GM23338 (cell line): ENCODE measurements at regions not wholly inside any gene's neighbourhood (a gene's known extent, or its start where the extent isn't known, plus 50 kb on each side); places are given as distances from the start of the nearest gene placed in this dataset.

ENCODE experiments used
- ATAC-seq: fragments of 200-7000 bp; cut with Tn5 transposase; 3 replicates; pipeline ENCODE4 v1.9.1; 2020
- DNase-seq: peaks from one replicate; pipeline ENCODE4 v3.0.0-alpha.2; 2015; ENCODE audit warnings: low spot score
- H2AFZ ChIP-seq: fragments of 200-600 bp; sonication (generic); 2 replicates; pipeline ENCODE4 v1.8.0; 2016; ENCODE audit warnings: antibody characterized with exemption, mild to moderate bottlenecking, moderate library complexity
- H3F3A ChIP-seq: fragments of 200-600 bp; sonication (generic); replicated peaks from 2 replicates; pipeline ENCODE4 v1.8.0; 2017; ENCODE audit warnings: antibody characterized with exemption, mixed run types, low read depth
- H3K27ac ChIP-seq: fragments of 200-600 bp; sonication (generic); 2 replicates; pipeline ENCODE4 v1.6.1; 2016; ENCODE audit warnings: low read depth
- H3K27me3 ChIP-seq: fragments of 200-600 bp; sonication (generic); 2 replicates; pipeline ENCODE4 v1.8.0; 2016; ENCODE audit warnings: mild to moderate bottlenecking, mixed run types, moderate library complexity; ENCODE audit not compliant: insufficient read depth
- H3K36me3 ChIP-seq: fragments of 200-600 bp; sonication (generic); 2 replicates; pipeline ENCODE4 v1.8.0; 2016; ENCODE audit warnings: mild to moderate bottlenecking; ENCODE audit not compliant: insufficient read depth
- H3K4me1 ChIP-seq: fragments of 200-600 bp; sonication (generic); 2 replicates; pipeline ENCODE4 v1.8.0; 2016; ENCODE audit warnings: mild to moderate bottlenecking, moderate library complexity; ENCODE audit not compliant: insufficient read depth
- H3K4me2 ChIP-seq: fragments of 200-600 bp; sonication (generic); 2 replicates; pipeline ENCODE4 v1.7.1; 2017; ENCODE audit warnings: mixed run types
- H3K4me3 ChIP-seq: fragments of 200-600 bp; sonication (generic); 2 replicates; pipeline ENCODE4 v1.6.1; 2016; ENCODE audit warnings: mixed run types
- H3K79me2 ChIP-seq: fragments of 200-600 bp; sonication (generic); replicated peaks from 2 replicates; pipeline ENCODE4 v1.8.0; 2017; ENCODE audit warnings: mild to moderate bottlenecking; ENCODE audit not compliant: insufficient read depth
- H3K9me2 ChIP-seq: fragments of 200-600 bp; sonication (generic); 2 replicates; pipeline ENCODE4 v1.8.0; 2017; ENCODE audit not compliant: insufficient read depth
- H4K20me1 ChIP-seq: fragments of 200-600 bp; sonication (generic); replicated peaks from 2 replicates; pipeline ENCODE4 v1.8.0; 2017; ENCODE audit warnings: mild to moderate bottlenecking; ENCODE audit not compliant: insufficient read depth
- H3K27ac Mint-ChIP-seq: 2 replicates; pipeline ENCODE4 v1.8.0; 2020; ENCODE audit warnings: inconsistent platforms, mild to moderate bottlenecking, moderate library complexity, mixed read lengths
- H3K27me3 Mint-ChIP-seq: 3 replicates; pipeline ENCODE4 v1.8.0; 2022; ENCODE audit warnings: low read depth, mild to moderate bottlenecking, moderate library complexity, mixed read lengths, inconsistent platforms; ENCODE audit not compliant: insufficient read depth, poor library complexity
- H3K36me3 Mint-ChIP-seq: 3 replicates; pipeline ENCODE4 v1.8.0; 2021; ENCODE audit warnings: low read depth, mild to moderate bottlenecking, inconsistent platforms, moderate library complexity, mixed read lengths
- H3K4me1 Mint-ChIP-seq: 3 replicates; pipeline ENCODE4 v1.8.0; 2020; ENCODE audit warnings: mild to moderate bottlenecking, inconsistent platforms, mixed read lengths
- H3K4me3 Mint-ChIP-seq: 3 replicates; pipeline ENCODE4 v1.8.0; 2021; ENCODE audit warnings: moderate library complexity, mild to moderate bottlenecking, inconsistent platforms, mixed read lengths
- H3K9me3 Mint-ChIP-seq: 3 replicates; pipeline ENCODE4 v1.8.0; 2020; ENCODE audit warnings: moderate library complexity, mild to moderate bottlenecking, inconsistent platforms, mixed read lengths
- EZH2 ChIP-seq: fragments of 200-600 bp; sonication (generic); IDR thresholded peaks from one replicate; pipeline ENCODE4 v1.8.0; 2017; ENCODE audit warnings: antibody characterized with exemption, mild to moderate bottlenecking, low read depth; ENCODE audit not compliant: unreplicated experiment
- EZH2phosphoT487 ChIP-seq: fragments of 200-600 bp; sonication (generic); IDR thresholded peaks from one replicate; pipeline ENCODE4 v1.8.1; 2018; ENCODE audit warnings: antibody characterized with exemption; ENCODE audit not compliant: unreplicated experiment
- JUNB ChIP-seq: IDR thresholded peaks from one replicate; pipeline ENCODE4 v1.6.1; 2016; ENCODE audit warnings: antibody characterized with exemption; ENCODE audit not compliant: unreplicated experiment
- NANOG ChIP-seq: IDR thresholded peaks from 2 replicates; pipeline ENCODE4 v1.6.1; 2016; ENCODE audit warnings: antibody characterized with exemption, borderline replicate concordance
- POLR2AphosphoS5 ChIP-seq: IDR thresholded peaks from 2 replicates; pipeline ENCODE4 v1.6.1; 2016; ENCODE audit warnings: antibody characterized with exemption, low read depth
- STAT1 ChIP-seq: IDR thresholded peaks from one replicate; pipeline ENCODE4 v1.6.1; 2016; ENCODE audit warnings: antibody characterized with exemption; ENCODE audit not compliant: unreplicated experiment
- ZNF114 ChIP-seq: fragments of 250-450 bp; sonication (Bioruptor Pico); IDR thresholded peaks from 2 replicates; pipeline ENCODE4 v1.5.0; 2020; ENCODE audit warnings: mild to moderate bottlenecking, moderate library complexity
- TF ChIP-seq, protein P1 (sequence below): IDR thresholded peaks from one replicate; pipeline ENCODE4 v1.6.1; 2018; ENCODE audit warnings: antibody characterized with exemption; ENCODE audit not compliant: unreplicated experiment

DNA sequence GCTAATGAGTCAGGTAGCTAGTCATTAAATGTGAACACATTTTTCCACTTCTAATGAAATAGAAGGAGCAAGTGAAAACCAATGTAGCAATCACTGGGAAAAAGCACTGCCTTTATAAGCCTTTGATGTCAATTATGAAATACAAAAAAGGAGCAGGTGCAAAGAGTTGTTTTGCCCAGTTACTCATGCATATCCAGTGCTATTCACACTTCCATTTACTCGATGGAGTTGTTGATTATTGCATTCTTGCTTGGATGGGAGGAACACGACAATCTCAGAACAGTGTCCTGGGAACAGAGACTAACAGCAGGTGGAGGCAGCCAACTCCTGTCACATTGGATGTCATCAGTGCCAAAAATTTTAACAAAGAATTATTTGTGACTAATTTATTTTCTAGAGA lies 372.5 kb downstream of the CBLN2 start:
- H3K36me3 Mint-ChIP-seq: peaks cover 21% of the 10 kb centered on the region; the same call in 2 of the 3 replicates
- H3K27me3 ChIP-seq: no peaks in the 10 kb centered on the region; the same call in 1 of the 2 replicates
- H4K20me1 ChIP-seq: no peaks in the 10 kb centered on the region

DNA sequence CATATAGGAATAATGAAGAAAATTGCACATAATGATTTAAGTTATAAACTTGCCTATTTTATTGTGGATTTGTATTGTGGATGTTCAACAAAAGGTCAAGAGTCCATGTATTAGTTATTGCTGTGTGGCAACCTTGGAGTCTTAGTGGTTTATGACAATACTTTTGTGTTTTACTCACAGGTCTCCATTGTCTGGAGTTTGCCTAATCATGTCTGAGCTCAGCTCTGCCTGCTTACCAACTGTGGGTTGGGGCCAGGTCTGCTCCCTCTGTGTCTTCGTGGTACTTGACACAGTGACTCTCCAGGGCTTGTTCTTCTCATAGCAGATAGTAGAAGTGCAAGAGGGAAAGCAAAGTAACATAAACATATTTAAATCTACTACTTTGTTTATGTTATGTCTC lies 382.5 kb downstream of the CBLN2 start:
- peaks cover 81% of the 10 kb centered on the region for H3K9me3 Mint-ChIP-seq

More for the DNA sequence above, 372.5 kb downstream of the CBLN2 start:
- no peaks in the 10 kb centered on the region for H3K4me1 ChIP-seq
- Mint-ChIP-seq H3K27ac (no peak overlapping the region), H3K27me3 (no peaks in the 10 kb centered on the region), H3K4me3 (no peak overlapping the region), H3K9me3 (peaks cover 90% of the 10 kb centered on the region), H3K4me1 (no peaks in the 10 kb centered on the region)
- no peak overlapping the region for H3K4me2 ChIP-seq
- no peak overlapping the region for H2AFZ ChIP-seq
- H3K27ac ChIP-seq: no peak overlapping the region
- no peak for ATAC-seq
- DNase-seq: no peak
- H3K36me3 ChIP-seq: 0 out of 2 replicates have a peak, but pooled peaks cover 16% of the 10 kb centered on the region
- H3F3A ChIP-seq: no peaks in the 10 kb centered on the region
- H3K4me3 ChIP-seq: no peak overlapping the region
- H3K79me2 ChIP-seq: no peaks in the 10 kb centered on the region
- H3K9me2 ChIP-seq: no peaks in the 10 kb centered on the region
- TF ChIP-seq POLR2AphosphoS5 (no peak), JUNB (no peak), ZNF114 (CRISPR knock-in tag) (no peak), EZH2phosphoT487 (no peak)
- TF ChIP-seq, protein P1, sequence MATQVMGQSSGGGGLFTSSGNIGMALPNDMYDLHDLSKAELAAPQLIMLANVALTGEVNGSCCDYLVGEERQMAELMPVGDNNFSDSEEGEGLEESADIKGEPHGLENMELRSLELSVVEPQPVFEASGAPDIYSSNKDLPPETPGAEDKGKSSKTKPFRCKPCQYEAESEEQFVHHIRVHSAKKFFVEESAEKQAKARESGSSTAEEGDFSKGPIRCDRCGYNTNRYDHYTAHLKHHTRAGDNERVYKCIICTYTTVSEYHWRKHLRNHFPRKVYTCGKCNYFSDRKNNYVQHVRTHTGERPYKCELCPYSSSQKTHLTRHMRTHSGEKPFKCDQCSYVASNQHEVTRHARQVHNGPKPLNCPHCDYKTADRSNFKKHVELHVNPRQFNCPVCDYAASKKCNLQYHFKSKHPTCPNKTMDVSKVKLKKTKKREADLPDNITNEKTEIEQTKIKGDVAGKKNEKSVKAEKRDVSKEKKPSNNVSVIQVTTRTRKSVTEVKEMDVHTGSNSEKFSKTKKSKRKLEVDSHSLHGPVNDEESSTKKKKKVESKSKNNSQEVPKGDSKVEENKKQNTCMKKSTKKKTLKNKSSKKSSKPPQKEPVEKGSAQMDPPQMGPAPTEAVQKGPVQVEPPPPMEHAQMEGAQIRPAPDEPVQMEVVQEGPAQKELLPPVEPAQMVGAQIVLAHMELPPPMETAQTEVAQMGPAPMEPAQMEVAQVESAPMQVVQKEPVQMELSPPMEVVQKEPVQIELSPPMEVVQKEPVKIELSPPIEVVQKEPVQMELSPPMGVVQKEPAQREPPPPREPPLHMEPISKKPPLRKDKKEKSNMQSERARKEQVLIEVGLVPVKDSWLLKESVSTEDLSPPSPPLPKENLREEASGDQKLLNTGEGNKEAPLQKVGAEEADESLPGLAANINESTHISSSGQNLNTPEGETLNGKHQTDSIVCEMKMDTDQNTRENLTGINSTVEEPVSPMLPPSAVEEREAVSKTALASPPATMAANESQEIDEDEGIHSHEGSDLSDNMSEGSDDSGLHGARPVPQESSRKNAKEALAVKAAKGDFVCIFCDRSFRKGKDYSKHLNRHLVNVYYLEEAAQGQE: no peak

More for the DNA sequence above, 382.5 kb downstream of the CBLN2 start:
- DNase-seq (no peak), ATAC-seq (no peak)
- Histone ChIP-seq H3K79me2 (no peaks in the 10 kb centered on the region), H2AFZ (no peak overlapping the region), H3K27ac (no peak overlapping the region), H3K9me2 (no peaks in the 10 kb centered on the region), H3K4me2 (no peak overlapping the region), H4K20me1 (no peaks in the 10 kb centered on the region), H3K4me1 (no peaks in the 10 kb centered on the region), H3K4me3 (no peak overlapping the region), H3K27me3 (no peaks in the 10 kb centered on the region), H3F3A (no peaks in the 10 kb centered on the region), H3K36me3 (no peaks in the 10 kb centered on the region; the same call in 1 of the 2 replicates)
- Mint-ChIP-seq H3K36me3 (peaks cover 13% of the 10 kb centered on the region; the same call in 2 of the 3 replicates), H3K27me3 (no peaks in the 10 kb centered on the region), H3K27ac (no peak overlapping the region), H3K4me1 (no peaks in the 10 kb centered on the region), H3K4me3 (no peak overlapping the region)
- TF ChIP-seq NANOG (no peak), STAT1 (no peak), EZH2 (no peak)
